Nucleus accumbens (tissue), 56 donors: ENCODE measurements at regions not wholly inside any gene's neighbourhood (a gene's known extent, or its start where the extent isn't known, plus 50 kb on each side); places are given as distances from the start of the nearest gene placed in this dataset.
"Not testable (repeated sequence)": the region's sequence is repeated elsewhere in the genome, so short reads cannot be mapped to it uniquely, and the experiment has no call there.

Experiments used
- DNase-seq, 56 donors: peaks; one replicate each; lab custom pipeline; 2025; lab: John Stamatoyannopoulos, UW

DNA sequence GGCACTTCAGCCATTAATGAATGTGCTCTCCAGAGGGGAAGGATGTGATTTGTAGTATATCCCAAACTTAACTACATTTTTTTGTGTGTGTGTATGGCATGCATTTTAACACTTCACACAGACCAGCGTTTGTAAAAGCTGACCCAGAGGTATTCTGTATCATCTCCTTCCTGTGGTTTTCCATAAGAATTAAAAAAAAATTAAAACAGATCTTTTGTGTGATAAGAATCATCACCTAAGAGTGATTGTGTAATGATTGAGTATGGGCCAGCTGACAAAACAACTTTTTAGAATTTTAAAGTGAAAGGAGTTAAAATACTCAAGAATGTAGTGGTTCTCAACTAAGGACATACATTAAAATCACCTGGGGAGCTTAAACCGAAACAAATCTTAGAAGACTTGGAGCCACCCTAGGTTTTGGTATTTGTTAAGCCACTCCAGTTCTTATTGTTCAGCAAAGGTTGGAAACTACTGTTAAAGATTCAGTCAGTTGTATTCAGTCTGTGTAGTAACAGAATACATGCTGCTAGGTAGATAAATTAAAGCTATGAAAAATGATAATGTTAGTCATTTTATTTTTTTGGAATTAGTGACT is 120.1 kb downstream of the HAUS1 start:
- no peak for DNase-seq

DNA sequence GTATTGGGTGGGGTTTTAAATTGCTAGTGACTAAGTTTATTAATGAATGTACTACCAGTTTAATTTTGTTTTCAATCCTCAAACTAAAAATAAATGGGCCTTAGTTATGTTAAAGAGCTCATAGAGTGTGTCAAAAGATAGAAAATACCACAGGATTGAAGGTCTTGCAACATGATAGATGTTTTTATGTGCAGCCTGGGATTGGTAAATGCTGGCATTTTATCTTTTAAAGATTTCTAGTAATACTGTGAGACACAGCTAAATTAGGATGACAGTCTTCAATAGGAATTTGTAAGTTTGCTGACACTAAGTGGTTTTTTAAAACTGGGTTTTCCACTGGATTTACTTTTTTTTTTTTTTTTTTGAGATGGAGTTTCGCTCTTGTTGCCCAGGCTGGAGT is 122.3 kb downstream of the HAUS1 start:
- no peak for DNase-seq

DNA sequence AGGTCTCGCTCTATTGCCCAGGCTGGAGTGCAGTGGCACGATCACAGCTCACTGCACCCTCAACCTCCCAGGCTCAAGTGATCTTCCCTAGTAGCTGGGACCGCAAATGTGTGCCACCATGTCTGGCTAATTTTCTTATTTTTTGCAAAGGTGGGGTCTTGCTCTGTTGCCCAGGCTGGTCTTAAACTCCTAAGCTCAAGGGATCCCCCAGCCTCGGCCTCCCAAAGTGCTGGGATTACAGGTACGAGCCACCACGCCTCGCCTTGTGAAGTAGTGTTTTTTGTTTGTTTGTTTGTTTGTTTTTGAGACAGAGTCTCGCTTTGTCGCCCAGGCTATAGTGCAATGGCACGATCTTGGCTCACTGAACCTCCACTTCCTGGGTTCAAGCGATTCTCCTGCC is 125.5 kb downstream of the HAUS1 start:
- not testable (repeated sequence) for DNase-seq

DNA sequence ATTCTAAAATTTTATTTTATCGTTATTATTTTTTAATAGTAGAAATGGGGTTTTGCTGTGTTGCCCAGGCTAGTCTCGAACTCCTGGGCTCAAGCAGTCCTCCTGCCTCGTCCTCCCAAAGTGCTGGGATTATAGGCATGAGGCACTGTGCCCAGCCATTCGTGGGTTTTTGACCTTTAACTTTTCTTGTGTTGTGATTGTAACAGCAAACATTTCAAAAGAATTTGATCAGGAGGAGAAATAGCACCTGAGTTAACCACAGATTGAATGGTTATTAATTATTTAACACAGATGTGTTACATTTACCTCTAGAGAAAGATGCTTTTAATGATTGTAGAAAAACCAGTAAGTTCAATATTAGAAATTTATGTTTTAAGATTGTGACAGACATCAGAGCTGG is 132.0 kb downstream of the HAUS1 start:
- no peak for DNase-seq

DNA sequence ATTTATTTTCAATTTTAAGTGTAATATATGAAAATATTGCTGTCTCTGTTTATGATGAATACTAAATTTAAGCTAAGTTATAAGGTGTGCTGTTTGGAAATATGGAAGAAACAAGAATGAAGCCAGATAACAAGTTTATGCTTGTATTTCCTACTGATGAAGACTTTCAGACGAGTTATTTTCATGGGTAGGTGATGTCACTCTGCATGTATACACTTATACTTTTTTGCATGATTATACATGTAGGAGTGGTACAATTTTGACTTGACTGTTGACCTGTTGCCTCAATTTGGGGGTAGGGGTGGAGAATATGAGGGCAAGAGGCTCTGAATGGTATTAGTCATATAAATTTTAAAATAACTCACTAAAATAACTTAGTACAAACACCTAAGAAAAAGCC is 133.7 kb downstream of the HAUS1 start:
- no peak for DNase-seq

DNA sequence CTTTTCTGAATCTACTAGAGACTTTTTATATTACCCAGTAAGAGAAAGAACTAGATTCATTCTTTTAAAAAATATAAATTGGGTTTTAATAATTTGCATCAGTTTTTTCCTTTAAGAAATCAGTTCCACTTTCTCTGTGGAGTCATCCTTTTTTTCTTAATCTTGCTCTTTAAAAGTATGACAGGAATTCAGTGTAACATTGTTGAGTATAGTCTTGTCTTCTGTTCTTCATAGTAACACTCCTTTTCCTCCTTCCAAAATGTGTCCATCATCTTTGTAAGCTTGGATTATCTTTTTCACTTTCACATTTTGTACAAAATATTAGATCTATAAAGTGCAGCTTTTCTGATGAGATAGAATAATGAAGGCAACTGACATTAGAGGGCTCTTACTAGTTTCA is 135.4 kb downstream of the HAUS1 start:
- no peak for DNase-seq

DNA sequence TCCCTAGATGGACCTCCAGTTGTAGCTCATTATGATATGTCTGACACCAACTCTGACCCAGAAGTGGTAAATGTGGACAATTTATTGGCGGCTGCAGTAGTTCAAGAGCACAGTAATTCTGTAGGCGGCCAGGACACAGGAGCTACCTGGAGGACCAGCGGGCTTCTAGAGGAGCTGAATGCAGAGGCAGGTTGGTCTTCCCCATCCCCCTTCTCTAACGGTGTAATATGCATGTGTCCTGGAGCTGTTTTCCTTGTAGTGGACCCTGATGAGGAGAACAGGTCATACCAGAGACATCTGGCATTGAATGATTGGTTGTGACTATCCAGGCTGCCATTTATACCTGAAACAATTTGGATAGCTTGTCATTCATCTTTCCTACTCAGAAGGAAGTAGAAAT is 135.8 kb downstream of the HAUS1 start:
- no peak for DNase-seq

DNA sequence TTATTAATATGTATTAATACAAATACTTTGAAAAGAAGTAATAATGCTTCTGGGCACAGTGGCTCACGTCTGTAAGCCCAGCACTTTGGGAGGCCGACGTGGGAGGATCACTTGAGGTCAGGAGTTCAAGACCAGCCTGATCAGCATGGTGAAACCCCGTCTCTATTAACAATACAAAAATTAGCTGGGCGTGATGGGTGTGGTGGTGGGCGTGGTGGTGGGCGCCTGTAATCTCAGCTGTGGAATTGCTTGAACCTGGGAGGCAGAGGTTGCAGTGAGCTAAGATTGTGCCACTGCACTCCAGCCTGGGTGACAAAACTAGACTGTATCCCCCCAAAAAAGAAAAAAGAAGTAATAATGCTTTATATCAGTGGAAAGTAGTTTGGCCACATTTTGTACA is 137.2 kb downstream of the HAUS1 start:
- not testable (repeated sequence) for DNase-seq

DNA sequence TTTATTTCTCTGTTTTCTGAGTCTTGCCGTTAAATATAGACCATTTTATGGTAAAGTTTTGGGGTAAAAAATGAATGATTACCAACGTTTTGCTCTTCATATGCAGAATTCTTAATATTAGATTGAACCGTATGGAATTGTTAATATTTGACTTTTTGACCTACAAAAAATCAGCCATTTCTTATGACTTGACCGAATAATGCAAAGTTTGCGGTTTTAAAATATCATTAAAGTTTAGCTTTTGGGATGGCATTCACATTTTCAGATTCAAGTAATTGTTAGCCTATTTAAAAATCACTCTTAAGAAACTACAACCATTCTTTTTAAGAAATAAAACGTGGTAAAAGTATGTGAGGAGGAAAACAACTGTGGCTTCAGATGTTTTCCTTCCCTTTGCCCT is 138.0 kb downstream of the HAUS1 start:
- DNase-seq, result no peak

DNA sequence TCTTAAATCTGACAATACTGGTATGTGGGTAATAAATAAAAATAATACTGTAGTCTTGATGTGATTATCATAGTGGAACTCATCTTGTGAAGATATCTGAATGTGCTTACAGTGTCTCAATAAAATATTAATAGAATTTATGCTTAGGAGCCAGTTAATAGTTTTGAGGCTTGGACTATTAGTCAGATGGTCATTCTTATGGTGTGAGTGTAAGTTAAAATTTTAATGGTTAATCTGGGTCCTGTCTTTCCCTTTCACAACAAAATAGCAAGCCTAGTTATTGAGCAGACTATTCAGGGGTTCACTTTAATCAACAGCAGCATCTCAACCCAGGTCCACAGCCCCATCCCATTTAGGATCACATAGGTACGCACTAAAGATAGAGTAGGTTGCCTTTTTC is 138.9 kb downstream of the HAUS1 start:
- DNase-seq, result no peak

DNA sequence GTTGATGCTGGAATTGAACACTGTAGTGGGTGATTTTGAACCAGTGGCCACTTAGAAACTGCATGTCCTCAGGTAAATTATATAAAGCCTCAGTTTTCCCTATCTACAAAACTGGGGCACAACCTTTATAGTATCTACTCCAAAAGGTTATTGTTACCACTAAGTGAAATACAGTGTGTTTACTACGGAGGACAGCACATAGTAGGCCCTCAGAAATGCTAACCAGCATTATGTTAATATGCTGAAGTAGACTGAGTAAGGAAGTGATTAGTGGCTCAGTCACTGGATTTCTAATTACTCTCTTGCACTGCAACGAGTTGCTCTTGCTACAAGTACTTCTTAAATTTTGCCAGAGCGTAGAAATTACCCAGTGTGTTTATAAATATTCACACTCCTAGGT is 139.5 kb downstream of the HAUS1 start:
- no peak for DNase-seq

DNA sequence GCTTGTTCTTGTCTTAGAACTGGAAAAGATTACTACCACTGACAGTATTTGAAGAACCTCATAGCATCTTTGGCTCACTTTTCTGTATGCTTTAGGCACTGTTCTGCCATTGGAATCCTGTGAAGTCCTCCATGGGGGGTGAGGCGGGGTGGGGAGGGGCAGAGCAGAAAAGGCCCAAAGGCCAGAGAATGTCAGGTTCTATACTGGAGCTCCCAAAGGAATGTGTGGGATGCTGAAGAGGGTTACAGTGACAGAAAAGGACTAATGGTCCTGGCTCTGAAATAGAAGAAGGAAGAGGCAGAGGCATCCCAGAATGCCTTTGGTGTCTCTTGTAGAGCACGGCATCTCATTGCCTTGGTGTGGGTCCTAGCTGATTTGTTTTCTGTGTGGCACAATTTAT is 141.9 kb downstream of the HAUS1 start:
- no peak for DNase-seq

DNA sequence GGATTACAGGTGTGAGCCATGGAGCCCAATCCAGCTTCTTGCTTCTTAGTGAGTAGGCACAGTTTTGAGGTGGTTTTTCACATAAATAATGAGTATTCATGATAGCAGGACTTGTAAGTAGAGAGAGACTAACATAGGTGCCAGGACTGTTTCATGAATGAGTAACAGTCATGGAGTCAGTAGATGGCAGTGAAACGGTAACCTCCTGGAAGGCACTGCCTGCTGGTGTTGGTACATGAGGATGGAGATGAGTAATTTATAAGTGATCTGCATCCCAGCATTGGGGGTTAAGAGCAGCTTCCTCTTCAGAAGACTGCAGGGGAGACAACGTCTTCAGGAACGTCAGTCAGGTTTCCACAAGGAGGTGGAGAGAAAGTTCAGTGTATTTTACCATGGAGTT is 143.8 kb downstream of the HAUS1 start:
- DNase-seq, result no peak

DNA sequence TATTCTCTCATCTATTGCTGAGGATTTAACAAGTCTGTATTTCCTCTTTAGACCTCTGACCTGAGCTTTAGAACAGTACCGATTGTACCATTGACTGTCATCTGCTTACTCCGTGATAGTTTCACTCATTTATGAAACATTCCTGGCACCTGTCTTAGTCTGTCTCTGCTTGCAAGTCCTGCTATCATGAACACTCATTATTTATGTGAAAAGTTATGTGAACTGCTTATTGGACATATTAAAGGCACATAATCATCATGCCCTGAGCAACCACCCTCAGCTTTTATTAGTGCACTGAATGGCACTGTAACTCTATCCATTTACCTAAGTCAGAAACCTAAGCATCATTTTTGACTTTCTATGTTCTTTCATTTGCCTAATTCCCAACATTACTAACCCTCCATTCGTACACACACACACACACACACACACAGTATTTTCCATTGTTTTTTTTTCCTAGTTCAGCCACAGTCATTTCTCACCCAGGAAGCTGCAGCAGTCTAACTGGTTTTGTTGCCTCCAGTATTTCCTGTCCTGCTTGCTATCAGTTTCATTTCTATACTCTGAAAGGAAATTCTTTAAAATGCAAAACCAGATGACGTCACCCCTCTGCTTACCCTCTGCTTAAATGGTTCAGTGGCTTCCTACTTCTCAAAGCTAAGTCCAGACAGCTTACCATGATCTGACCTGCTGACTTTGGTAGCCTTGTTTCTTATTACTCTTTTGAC is 146.1 kb downstream of the HAUS1 start:
- no peak for DNase-seq

DNA sequence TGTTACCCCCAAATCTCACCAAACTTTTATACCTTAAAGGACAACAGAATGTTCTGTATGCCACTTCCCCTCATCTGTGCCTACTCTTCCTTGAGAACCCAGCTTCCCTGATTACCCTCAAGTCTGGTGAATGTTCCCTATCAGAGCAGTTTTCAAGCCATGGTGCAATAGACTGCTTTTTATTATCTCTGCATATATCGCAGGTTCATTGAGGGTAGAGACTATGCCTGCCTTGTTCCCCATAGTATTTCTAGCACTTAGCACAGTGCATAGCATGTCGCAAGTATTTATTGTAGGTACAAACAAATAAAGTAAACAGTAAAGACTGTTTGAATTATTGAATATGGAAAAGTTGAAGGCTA is 146.6 kb downstream of the HAUS1 start:
- DNase-seq, result no peak

DNA sequence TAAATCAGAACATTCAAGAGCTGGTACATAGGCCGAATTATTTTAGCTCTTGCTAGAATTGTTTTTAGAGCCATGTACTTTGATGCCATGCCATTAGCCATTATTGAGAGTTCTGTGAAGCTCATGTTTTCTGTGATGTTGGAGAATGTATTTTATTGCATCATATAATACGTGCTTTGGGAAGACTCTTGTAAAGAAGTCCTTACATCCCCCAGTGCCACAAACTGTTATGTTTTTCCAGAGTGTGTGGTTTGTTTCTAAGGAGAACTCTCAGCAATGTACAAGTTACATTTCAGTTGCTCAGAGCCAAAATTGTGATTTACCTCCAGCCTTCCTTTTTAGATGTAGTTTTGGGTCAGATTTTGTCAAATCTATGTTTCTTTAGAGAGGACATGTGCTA is 148.6 kb downstream of the HAUS1 start:
- no peak for DNase-seq

DNA sequence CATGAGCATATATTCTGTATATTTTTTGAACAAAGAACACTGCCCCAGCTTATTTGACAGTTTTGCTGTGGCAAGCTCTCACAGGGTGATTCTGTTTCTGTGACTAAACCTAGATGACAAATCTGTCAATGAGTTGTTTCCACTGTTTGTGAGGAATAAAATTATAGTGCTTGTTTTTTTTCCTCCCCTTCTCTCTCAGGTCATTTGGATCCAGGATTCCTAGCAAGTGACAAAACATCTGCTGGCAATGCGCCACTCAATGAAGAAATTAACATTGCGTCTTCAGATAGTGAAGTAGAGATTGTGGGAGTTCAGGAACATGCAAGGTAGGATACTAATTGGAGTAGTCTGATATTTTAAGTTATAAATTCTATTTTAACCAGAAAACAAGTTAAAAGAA is 149.3 kb downstream of the HAUS1 start:
- peak in 1 of 56 donors; percentile 4 for DNase-seq

DNA sequence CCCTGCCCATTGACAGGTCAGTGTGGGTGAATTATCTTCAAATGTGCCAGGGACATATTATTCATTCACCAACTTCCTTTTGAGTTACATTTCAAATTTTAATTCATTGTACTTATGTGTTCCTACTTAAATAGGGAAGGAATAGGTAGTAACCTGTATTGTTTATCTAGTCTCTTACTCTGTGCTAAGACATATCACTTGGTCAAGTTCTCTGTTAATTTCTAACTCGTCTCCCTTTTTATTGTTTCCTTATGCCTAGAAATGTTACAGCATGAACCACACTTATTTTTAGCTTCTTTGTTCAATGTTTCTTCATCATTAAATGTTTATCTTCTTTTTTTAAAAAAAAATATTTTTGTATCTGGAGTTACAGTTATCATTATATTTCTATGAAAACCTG is 151.9 kb downstream of the HAUS1 start:
- DNase-seq, result no peak

DNA sequence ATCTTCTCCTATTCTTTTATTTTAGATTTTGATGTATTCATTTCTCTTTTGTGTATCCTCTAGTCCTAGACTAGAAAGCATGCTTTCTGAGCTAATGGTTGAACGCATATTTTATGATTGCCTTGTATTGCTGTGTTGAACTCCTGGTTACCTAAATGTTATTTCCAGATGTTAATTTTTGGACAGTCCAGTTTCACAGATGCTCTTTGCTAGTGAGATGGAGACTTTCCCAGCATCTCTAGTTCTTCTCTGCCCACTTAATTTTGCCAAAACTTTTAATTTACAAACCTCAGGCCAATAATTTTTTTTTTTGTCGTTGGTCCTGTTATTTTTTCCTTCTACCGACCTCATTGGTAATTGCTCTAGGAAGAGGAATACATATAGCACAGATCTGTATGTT is 153.2 kb downstream of the HAUS1 start:
- DNase-seq, result no peak

DNA sequence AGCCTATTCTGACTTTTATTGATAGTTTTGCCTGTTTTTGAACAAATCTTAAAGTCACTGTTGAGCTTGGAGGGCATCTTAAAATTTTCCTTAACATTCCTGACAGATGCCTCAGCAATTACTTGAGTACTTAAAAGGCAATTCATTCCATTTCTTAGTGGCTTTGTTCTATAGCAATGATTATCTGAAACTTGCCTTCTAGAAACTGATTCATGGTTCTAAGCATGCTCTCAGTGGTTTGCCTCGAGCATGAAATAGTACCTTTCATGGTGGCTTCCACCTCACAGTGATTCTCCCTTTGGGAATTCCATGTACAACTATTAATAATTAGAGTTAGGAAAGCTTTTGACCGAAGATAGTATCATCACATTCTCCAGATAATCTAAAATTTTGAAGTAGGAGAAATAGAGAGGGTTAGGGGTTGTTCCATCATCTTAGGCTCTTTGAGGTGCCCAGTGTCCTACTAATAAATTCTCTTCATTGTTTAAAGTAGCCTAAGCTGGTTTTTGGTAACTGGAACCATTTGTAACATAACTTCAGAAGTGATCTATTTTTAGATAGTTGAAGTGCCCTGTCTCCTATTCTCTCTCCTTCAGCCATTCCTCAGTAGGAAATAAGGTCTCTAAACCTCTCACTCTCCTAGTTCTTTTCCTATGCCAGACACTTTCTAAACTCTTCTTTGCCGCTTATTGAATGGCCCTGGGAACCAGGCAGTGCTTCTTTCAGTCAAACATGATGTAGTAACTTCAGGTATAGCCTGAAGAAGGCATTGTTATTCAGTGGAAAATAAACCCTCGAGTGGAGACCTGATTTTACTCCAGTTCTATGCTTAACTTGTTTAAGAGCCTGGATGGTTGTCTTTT is 156.1 kb downstream of the HAUS1 start:
- DNase-seq, result no peak

DNA sequence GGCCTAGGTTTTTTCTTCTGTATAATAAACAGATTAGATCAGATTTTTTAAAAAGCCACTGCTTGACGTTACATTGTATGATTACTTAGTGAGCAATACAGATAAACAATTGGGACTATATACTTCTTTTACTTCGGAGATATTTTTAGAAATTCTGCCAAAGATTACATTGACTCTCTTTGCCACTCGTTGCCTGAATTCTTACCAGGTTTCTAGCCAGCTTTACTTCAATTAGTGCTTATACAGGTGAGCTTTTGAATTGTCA is 156.6 kb downstream of the HAUS1 start:
- no peak for DNase-seq

DNA sequence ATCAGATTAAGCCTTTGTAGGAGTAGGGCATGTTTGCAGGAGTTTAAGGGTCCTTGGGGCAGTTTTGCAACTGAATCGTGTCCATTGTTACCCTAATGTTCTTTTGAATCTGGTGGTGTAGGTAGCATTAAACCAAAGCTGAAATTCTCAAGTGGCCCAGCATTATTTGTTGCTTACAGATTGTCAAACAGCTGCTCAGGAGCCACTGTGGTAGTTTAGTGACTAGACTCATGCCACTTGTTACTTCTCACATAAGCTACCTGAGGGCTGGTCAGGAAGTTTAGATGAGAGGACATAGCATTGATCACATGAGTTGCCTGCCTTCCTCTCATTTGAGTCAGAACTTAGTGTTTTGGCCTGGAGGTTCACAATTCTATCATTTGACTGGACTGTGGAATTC is 157.6 kb downstream of the HAUS1 start:
- DNase-seq, result no peak
